GM21717 (cell line): ENCODE measurements at regions not wholly inside any gene's neighbourhood (a gene's known extent, or its start where the extent isn't known, plus 50 kb on each side); places are given as distances from the start of the nearest gene placed in this dataset.
"Not testable (repeated sequence)": the region's sequence is repeated elsewhere in the genome, so short reads cannot be mapped to it uniquely, and the experiment has no call there.

Source experiments
- ATAC-seq: cut with Tn5 transposase; IDR thresholded peaks from one replicate; pipeline ENCODE4 v1.9.1; 2021; ENCODE audit warnings: mild to moderate bottlenecking, moderate library complexity; ENCODE audit not compliant: unreplicated experiment

DNA sequence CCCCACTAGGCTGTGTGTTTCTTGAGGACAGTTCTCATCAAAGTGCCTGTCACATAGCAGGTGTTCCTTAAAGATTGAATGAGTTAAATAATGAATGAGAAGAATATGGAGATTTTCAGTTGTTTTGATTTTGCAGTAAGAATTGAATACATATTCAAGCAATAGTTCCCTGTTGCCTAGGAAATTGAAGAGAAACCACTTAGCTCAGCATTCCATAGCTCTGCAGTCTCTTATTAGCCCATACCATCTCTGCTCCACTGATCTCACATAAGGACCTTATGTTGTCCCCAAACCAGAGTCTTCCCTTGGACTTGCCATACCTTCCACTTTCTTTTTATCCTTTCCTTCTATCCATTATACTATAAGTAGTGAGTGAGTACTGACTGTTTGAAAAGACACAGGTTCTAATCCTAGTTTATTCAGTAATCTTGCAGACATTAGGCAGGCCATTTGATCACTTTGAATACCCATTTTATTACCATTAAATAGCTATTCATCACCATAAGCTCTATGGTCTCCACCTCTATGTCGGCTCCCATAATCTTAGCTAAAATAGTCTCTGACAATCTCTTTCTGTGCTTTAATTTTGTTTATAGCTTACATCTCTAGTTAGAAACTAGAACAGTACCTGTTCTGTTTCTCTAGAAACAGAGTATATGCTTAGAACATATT is 1059.6 kb upstream of the SLIT2 start:
- ATAC-seq: no peak

DNA sequence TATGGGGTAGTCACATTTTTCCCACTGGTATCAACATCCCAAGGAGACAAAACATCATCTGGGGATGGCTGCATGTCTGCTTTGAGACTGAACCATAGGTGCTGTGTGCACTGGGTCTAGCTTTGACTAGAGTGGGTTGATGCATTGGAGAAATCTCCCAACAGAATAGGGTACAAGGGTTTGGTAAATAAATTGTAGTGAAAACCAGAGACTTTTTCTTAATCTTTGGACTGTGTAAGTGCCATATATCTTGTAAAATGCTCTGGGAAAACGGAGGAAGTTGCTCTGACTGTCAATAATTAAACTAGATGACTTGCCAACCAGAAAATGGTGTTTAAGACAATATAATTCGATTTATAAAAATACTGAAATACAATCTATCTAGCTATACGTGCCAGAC is 1064.0 kb upstream of the SLIT2 start:
- no peak for ATAC-seq

DNA sequence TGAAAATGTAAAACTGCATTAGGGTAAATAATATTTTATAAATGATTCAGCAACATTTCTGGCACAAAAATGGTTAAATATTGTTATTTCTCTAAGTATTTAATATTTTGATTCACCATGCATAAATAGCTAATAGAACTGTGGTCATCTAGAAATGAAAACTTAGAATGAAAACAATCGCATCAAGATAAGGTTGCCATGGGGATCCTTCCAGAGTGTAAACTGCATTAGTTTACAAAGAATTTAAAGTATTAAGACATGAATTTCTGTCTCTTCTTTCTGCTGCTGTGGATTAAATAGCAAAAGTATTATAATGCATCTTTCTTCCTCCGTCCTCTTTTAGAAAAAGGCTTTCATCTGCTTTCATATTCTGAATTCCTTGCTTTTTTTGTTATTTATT is 1064.6 kb upstream of the SLIT2 start:
- ATAC-seq: no peak

DNA sequence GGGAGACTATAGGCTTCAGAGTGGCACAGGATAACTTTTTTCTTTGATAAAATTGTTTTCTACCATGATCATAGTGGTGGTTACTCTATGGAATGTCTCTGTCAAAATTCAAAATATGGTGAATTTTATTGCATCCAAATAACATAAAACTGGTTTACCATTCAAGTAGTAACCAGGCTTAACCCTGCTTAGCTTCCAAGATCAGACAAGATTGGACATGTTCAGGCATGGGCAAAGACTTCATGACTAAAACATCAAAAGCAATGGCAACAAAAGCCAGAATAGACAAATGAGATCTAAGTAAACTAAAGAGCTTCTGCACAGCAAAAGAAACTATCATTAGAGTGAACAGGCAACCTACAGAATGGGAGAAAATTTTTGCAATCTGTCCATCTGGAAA is 1070.1 kb upstream of the SLIT2 start:
- not testable (repeated sequence) for ATAC-seq

DNA sequence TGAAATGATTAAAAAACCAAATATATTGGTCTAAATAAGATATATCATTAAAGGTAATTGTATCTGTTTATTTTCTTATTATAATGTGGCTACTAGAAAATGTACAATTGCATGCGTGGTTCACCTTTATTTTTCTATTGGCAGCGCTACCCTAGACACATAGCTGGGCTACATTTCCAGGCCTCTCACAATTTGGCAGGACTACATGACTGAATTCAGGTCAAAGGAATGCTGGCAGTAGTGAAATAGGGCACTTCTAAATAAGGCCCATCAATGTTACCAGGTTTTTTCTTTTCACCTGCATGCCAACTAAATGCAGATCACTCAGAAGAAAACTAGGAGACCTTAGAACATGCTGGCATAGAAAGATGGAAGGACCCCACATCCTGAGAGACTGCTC is 1072.9 kb upstream of the SLIT2 start:
- no peak for ATAC-seq

DNA sequence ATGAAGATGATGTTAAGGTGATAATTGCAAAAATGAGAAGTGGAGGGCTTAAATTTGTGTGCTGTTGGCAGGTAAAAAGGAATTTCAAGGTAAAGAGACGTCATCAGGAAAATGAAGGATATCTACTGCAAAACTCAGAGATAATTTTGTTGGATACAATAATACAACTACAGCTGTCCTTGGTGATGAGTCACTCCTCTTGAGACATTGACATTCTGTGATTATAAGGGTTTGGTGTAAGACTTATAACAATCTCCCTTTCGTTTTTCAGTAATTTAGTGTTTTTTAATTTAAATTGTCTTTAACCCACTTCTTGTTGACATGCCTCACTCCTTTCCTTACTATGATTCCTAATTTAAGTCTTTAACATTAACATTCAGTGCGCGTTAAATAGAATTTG is 1074.1 kb upstream of the SLIT2 start:
- ATAC-seq: no peak

DNA sequence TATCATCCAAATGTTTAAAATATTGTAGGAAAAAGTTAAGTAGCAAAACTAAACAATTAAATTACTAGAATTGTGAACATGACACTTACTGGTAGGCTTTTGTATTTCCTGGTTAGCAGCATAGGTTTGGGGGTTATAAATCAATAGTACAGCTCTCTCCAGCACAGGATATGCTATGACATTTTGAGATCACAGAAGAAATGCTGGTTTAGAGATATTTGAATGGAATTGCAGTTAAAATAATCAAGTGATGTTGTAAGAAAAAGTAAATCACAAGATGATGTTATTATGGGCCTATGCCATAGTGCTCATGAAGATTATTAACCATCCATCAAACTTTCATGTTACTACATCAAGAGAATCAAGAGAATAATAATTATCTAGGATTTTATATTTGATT is 1079.9 kb upstream of the SLIT2 start:
- no peak for ATAC-seq

DNA sequence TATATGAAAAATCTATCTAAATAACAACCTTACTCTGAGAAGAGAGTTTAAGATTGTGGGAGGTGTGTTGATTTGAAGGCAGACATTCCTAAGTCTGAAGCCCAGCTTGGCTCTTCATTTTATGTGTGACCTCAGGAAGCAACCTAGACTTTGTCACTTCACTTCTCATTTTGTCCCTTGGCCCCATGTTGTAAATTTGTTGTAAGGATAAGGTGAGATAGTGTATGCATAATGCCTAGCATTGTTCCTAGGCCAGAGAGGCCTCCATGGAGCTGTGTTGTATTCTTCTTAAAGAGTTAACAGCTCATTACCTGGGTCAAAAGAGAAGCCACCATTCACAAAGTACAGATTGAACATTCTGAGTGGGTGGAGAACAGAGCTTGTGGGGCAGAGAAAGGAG is 1084.4 kb upstream of the SLIT2 start:
- no peak for ATAC-seq

DNA sequence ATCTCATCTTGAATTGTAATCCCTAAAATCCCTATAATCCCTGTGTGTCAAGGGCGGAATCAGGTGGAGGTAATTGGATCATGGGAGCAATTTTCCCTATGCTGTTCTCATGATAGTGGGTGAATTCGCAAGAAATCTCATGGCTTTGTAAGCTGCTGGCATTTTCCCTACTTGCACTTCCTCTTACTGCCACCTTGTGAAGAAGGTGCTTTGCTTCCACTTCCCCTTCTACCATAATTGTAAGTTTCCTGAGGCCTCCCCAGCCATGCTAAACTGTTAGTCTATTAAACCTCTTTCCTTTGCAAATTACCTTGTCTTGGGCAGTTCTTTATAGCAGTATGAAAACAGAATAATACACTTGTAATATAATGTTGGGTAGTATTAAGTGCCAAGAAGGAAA is 1087.4 kb upstream of the SLIT2 start:
- no peak for ATAC-seq

DNA sequence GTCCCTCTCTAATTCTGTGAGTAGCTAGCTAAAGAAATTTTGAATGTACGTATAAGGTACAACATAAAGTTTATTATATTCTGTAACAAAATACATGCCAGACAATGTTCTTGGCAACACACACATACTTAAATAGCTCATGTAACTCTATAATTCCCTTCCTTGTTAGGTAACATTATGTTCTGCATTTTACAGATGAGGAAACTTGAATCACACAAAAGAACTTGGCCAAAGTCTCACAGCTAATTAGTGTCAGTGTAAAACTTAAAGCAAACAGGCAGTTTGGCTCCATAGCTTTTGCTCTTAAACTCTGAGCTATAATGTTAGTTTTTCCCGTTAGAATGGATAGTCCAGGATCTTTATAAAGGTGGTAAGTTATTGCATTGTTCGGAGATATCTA is 1091.8 kb upstream of the SLIT2 start:
- no peak for ATAC-seq

DNA sequence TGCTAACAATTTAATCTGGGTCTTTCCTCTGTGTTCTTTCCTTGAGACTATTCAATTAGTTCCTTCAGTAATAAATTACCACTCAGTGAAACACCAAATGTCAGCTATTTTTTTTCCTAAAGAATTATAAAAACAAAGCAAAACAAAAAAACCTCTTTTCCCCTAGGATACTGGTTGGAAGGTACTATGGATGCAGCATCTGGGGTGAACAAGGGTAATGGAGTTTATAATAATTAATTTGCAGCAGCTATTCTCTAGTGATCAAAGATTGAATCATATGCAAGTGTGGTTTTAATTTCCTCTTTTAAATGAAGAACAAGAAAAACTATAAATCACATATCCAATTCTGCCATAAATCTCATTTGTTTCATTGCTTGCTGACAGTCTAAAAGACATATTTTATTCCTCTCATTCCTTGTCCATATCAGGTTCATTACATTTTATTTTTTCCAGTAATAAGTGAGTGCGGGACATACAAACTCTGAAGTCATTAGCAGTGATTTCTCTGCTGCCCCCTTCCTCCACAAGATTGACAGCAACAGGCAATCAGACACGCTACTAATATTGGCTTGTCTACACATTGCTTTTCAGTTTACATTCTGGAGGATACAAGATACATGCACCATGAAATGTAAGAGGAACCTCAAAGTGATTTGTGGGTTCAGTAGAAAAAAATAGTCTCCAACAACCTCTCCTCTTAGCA is 1093.4 kb upstream of the SLIT2 start:
- no peak for ATAC-seq

DNA sequence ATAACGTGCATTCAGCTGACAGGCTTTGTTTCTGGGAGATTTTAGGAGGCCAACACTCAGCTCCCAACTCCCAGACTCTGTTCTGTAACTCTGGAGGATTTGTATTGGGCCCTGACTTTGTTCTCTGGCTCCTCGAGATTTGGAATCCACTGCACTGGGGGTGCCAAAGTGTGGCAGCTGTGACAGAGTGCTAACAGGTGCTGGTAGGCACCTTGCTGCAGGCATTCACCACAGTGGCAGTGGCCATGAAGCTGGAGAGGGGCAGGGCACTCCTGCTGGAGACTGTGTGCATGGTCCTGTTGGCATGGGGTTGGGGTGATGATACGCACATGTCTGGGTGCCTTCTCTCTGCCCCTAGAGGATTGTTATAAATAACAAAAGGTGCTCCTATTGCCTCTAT is 1094.9 kb upstream of the SLIT2 start:
- ATAC-seq: no peak

DNA sequence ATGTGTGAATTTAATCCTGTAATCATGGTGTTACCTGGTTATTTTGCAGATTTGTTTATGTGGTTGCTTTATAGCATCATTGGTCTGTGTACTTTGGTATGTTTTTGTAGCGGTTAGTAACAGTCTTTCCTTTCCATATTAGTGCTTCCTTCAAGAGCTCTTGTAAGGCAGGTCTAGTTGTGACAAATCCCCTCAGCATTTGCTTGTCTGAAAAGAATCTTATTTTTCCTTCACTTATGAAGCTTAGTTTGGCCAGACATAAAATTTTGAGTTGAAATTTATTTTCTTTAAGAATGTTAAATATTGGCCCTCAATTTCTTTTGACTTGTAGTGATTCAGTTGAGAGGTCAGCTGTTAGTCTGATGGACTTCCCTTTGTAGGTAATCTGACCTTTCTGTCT is 1096.1 kb upstream of the SLIT2 start:
- ATAC-seq: no peak

DNA sequence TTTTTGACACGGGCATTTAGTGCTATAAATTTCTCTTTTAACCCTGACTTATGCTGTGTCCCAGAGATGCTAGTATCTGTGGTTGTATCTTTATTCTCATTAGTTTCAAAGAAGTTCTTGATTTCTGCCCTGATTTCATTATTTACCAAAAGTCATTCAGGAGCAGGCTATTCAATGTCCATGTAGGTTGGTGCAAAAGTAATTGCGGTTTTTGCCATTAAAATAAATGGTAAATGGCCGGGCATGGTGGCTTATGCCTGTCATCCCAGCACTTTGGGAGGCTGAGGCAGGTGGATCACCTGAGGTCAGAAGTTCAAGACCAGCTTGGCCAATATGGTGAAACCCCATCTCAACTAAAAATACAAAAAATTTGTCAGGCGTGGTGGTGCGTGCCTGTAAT is 1097.4 kb upstream of the SLIT2 start:
- not testable (repeated sequence) for ATAC-seq

DNA sequence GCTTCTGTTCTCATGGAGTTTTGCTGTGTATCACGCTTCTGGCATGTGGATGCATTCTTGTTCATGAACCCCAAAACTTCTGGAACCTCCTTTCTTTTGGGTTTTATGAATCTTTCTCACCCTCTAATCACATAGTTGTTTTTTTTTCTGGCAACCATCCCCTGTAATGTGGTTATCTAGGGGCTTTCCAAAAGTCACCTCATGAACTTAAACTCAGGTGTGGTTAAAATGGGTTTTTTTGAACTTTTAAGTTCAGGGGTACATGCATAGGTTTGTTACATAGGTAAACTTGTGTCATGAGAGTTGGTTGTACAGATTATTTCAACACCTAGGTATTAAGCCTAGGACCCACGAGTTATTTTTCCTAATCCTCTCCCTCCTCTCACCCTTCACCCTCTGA is 1099.4 kb upstream of the SLIT2 start:
- no peak for ATAC-seq

DNA sequence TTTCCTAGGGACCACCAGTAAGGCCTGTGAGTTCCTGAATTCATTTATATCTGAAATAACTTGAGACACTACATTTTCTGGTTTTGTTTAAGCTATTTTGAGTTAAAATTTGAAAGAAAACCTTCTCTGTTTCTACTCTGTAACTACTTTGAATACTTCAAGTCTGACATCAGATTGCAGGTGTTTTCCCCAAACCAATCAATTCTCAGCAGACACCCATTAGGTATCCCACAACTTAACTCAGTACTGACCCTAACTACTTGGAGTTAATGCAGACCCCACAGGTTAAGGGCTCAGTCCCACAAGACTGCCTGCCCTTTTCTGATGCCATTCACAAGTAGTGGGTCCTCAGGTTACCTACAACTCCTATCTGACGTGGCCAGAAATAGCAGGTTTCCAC is 1100.0 kb upstream of the SLIT2 start:
- no peak for ATAC-seq

DNA sequence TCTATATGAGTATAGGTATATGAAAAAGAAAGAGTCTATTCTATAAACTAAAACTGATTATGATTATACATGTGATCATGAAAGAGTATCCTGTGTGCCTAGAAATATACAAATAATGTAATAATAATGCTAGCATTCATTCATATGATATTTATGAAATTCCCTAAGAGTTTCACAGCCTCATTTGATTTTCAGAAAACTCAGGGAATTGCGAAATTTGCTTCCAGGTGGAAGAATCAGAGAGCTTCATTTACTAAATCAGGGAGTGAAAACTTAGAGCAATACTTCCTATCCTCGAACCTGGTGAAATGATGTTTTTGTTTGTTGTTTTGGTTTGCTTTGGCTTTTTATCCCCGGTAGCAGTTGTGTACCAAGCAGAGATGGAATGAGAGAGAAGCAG is 1105.7 kb upstream of the SLIT2 start:
- no peak for ATAC-seq

DNA sequence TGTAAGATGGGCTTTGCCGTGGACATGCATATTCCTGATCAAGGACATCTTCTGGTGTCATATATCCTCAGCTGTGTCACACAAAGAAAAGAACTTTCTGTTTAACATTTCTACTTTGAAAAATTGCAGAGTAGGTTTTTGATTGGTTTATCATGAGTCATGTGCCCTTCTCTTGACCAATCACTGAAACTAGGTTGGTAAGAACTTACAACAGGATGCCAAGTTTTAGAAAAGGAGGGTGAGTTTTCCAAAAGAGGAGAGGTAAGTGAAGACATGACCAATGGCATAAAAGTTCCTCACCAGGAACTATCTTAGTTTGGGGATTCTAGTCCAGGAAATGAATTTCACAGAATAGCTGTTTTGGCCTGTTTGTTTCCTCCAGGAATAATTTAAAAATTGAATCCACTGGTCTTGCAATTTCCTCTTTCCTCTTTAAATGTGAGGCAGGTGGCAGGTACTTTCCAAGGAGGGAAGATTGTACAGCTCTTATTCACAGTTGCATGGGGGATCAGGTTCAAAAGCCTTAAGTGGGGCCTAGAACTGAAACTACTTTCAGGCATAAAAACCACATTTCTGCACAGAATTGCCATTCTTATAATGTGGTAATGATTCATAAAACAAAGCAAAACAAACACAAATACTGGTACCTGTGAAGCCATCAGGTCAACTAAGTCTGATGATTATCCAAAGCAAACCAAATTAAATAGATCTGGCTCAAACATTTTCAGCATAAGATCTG is 1114.5 kb upstream of the LCORL start:
- peak; percentile 83 for ATAC-seq

DNA sequence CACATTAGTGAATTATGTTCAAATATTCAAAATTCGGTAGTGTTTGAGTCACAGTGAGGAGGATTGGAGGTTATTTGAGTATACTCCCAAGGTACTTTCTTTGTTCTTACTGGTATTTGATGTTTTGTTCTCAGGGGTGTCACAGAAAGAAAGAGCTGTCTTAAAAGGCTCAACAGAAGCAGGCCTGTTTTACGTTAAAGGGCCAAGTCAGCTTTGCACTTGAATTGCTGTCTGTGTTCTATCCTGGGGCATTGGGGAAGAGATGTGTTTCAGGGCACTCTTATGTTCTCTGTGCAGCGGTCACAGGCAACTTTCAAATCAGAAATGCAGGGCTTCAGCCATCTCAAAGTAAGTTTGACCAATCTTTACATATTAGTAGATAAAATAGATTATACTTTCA is 1113.1 kb upstream of the LCORL start:
- no peak for ATAC-seq

DNA sequence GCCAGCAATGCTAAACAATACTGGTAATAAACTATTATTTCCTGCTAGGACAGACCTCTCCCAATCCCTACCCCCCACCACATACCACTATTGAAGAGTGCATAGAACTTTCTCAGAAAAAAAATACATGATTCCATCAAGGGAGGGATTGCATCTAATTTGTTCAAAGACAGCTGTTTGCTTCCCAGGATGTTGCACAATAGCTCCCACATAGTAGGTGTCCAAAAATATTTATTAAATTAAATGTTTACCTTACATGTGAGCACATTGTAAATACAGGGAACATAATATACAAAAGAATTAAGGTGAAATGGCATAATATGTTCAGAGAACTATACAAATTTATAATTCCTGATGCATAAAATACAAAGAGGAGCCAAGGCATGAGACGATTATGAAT is 1111.8 kb upstream of the LCORL start:
- ATAC-seq: no peak

DNA sequence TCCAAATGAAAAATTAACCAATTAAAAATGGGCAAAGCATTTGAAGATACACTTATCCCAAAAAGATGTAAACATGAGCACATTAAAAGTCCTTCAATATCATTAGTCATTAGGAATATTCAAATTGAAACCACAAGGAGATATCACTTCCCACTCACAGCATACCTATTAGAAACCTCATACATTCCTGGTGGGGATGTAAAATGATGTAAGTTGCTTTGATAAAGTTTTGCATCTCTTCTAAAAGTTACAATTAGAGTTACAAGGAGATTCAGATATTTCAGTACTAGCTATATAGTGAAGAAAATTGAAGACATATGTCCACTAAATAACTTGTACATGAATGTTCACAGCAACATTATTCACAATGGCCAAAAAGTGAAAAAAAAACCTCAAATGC is 1109.3 kb upstream of the LCORL start:
- no peak for ATAC-seq

DNA sequence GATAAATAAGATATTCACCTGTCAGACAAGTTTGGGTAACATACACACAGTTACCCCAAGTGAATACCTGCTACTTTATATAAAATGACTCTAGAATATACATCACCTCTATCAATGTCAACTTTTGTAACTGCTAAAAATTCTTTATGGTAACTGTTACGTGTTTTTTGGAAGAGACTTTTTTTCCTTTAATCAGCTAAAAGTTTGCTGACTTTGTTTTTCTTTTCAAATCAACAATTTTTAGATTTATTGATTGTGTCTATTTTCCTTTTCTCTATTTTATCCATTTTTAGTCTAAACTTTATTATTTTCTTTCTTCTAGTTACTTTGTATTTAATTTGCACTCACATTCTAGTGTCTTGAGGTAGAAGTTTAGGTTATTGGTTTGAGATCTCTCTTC is 1106.6 kb upstream of the LCORL start:
- no peak for ATAC-seq
